ENCODE measurements at regions not wholly inside any gene's neighbourhood (a gene's known extent, or its start where the extent isn't known, plus 50 kb on each side); places are given as distances from the start of the nearest gene placed in this dataset.
"Not testable (repeated sequence)": the region's sequence is repeated elsewhere in the genome, so short reads cannot be mapped to it uniquely, and the experiment has no call there.

GRCh38 chr13:61095885-61096284 lies 319.8 kb downstream of the PCDH20 start:
- no peak overlapping the region for H3K4me3 ChIP-seq
- DNase-seq (ENCODE audit: extremely low spot score in 2 of 2) = no peak

GRCh38 chr13:61094865-61095264 lies 320.8 kb downstream of the PCDH20 start:
- Histone ChIP-seq H3K27ac (no peak overlapping the region), H3K4me1 (no peaks in the 10 kb centered on the region), H3K27me3 (no peaks in the 10 kb centered on the region), H3K4me3 (no peak overlapping the region), H3K9me3 (no peaks in the 10 kb centered on the region), H3K36me3 (no peaks in the 10 kb centered on the region)
- DNase-seq (ENCODE audit: extremely low spot score in 2 of 2) = no peak
- TF ChIP-seq POLR2AphosphoS5 (IDR thresholded peaks at IDR 0.05; ENCODE audit: insufficient read depth in 1 of 2, low read depth in 1 of 2) = no peak
- no peak for TF ChIP-seq POLR2A (IDR thresholded peaks at IDR 0.05)
- TF ChIP-seq CTCF (IDR thresholded peaks at IDR 0.05) = no peak
- intact Hi-C loops (cut with DNase I) = no loop called here

More at GRCh38 chr13:61095885-61096284, 319.8 kb downstream of the PCDH20 start:
- no peak overlapping the region for H3K27ac ChIP-seq
- H3K4me1 ChIP-seq = no peaks in the 10 kb centered on the region
- H3K36me3 ChIP-seq = no peaks in the 10 kb centered on the region
- no peaks in the 10 kb centered on the region for H3K9me3 ChIP-seq
- intact Hi-C loops (cut with DNase I) = no loop called here
- TF ChIP-seq CTCF (IDR thresholded peaks at IDR 0.05) (no peak), POLR2AphosphoS5 (IDR thresholded peaks at IDR 0.05; ENCODE audit: insufficient read depth in 1 of 2, low read depth in 1 of 2) (no peak), POLR2A (IDR thresholded peaks at IDR 0.05) (no peak)
- no peaks in the 10 kb centered on the region for H3K27me3 ChIP-seq

GRCh38 chr13:61089894-61090293 lies 325.8 kb downstream of the PCDH20 start:
- DNase-seq (ENCODE audit: extremely low spot score in 2 of 2); H3K4me3 ChIP-seq; H3K36me3 ChIP-seq; H3K27me3 ChIP-seq; intact Hi-C loops (cut with DNase I); H3K27ac ChIP-seq; H3K4me1 ChIP-seq; H3K9me3 ChIP-seq: not testable (repeated sequence)

GRCh38 chr13:61086087-61086486 lies 329.6 kb downstream of the PCDH20 start:
- Histone ChIP-seq H3K9me3 (no peaks in the 10 kb centered on the region), H3K4me1 (no peaks in the 10 kb centered on the region), H3K27me3 (no peaks in the 10 kb centered on the region), H3K36me3 (no peaks in the 10 kb centered on the region), H3K4me3 (no peak overlapping the region), H3K27ac (no peak overlapping the region)
- intact Hi-C loops (cut with DNase I) = no loop called here
- TF ChIP-seq POLR2A (IDR thresholded peaks at IDR 0.05) = no peak
- no peak for TF ChIP-seq POLR2AphosphoS5 (IDR thresholded peaks at IDR 0.05; ENCODE audit: insufficient read depth in 1 of 2, low read depth in 1 of 2)
- TF ChIP-seq CTCF (IDR thresholded peaks at IDR 0.05) = no peak
- DNase-seq (ENCODE audit: extremely low spot score in 2 of 2) = no peak

GRCh38 chr13:61084988-61085387 lies 330.7 kb downstream of the PCDH20 start:
- intact Hi-C loops (cut with DNase I) = no loop called here
- Histone ChIP-seq H3K36me3 (no peaks in the 10 kb centered on the region), H3K27ac (no peak overlapping the region), H3K9me3 (no peaks in the 10 kb centered on the region), H3K27me3 (no peaks in the 10 kb centered on the region), H3K4me3 (no peak overlapping the region), H3K4me1 (no peaks in the 10 kb centered on the region)
- no peak for TF ChIP-seq POLR2A (IDR thresholded peaks at IDR 0.05)
- TF ChIP-seq POLR2AphosphoS5 (IDR thresholded peaks at IDR 0.05; ENCODE audit: insufficient read depth in 1 of 2, low read depth in 1 of 2) = no peak
- TF ChIP-seq CTCF (IDR thresholded peaks at IDR 0.05) = no peak
- DNase-seq (ENCODE audit: extremely low spot score in 2 of 2) = no peak

Data from vagina (tissue), 2 donors.